ENCODE measurements at regions not wholly inside any gene's neighbourhood (a gene's known extent, or its start where the extent isn't known, plus 50 kb on each side); places are given as distances from the start of the nearest gene placed in this dataset.

GRCh38 chr3:139106013-139106932, 61.6 kb upstream of the PRR23C start:
- TF ChIP-seq CTCF (IDR thresholded peaks at IDR 0.05), result no peak
- no peak for TF ChIP-seq POLR2A (IDR thresholded peaks at IDR 0.05)
